T1000 (cell line): ENCODE measurements at regions not wholly inside any gene's neighbourhood (a gene's known extent, or its start where the extent isn't known, plus 50 kb on each side); places are given as distances from the start of the nearest gene placed in this dataset.
"Not testable (repeated sequence)": the region's sequence is repeated elsewhere in the genome, so short reads cannot be mapped to it uniquely, and the experiment has no call there.

Source experiments
- DNase-seq: peaks from one replicate; lab custom pipeline; 2025; ENCODE audit warnings: mixed read lengths; lab: John Stamatoyannopoulos, UW

DNA sequence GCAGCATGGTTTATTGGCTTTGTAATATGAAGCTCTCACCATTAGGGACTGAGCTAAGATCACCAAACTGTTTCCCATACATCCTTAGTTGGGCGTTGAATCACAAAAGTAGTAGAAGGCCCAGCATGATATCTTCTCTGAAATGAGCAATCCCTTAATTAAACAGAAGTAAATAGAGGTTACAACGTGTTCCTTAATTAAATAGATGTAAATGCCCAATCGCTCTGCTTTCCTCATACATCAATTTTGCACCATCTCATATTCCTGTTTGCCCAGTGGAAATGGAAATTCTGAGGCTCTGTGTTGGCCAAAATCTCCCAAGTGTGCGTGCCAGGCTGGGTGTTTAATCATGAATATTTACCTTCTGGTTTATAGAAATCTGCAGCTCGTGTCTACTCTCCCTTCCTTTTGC, 107.4 kb upstream of the FOXB1 start:
- no peak for DNase-seq

DNA sequence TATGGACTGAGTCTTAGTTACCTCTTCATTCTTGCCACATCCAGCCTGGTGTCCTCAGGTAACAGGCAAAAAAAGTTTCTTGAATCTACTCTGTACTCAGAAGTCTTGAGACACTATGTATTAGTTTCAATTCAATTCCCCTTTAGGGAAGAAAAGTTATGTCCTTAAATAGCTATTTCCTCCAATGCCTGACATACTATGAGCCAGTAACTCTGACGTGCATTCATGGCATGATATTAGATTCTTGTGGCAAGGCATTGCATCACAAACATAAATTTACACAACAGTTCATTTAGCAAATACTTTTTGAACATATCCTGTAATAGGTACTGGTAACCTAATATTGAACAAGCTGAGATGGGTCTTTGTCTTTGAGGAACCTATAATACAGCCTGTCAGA, 109.3 kb upstream of the FOXB1 start:
- DNase-seq, result no peak

DNA sequence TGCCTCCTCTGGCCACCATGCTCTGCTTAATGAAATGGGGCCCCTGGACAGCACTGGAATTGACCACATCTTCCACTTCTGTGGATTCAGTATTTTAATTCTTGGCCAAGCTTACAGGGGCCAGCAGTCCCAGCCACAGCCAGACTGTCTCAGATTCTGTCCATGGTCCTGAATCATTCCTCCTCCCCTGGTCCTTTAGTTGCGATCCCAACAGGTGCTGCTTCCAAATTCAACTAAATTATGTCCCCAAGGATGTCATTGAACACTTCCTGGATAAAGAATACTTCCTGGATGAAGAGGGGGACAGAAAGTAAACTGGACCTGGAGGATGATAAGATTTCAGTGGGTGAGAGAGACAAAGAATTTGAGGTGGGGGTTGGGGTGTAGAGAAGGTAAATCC, 111.1 kb upstream of the FOXB1 start:
- no peak for DNase-seq

DNA sequence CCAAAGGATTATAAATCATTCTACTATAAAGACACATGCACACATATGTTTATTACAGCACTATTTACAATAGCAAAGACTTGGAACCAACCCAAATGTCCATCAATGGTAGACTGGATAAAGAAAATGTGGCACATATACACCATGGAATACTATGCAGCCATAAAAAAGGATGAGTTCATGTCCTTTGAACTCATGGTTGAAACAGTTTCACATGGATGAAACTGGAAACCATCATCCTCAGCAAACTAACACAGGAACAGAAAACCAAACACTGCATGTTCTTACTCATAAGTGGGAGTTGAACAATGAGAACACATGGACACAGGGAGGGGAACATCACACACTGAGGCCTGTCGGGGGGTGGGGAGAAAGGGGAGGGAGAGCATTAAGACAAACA, 116.2 kb upstream of the FOXB1 start:
- DNase-seq, result not testable (repeated sequence)

DNA sequence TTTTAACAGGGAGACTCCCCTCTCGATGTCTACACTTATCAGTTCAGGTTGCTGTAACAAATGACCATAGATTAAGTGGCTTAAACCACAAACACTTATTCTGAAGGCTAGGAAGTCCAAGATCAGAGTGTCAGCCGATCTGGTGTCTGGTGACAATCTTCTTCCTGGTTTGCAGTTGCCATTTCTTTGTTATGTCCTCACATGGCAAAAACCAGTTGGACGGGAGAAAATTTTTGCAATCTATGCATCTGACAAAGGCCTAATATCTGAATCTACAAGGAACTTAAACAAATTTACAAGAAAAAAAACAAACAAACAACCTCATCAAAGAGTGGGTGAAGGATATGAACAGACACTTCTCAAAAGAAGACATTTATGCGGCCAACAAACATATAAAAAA, 116.9 kb upstream of the FOXB1 start:
- no peak for DNase-seq

DNA sequence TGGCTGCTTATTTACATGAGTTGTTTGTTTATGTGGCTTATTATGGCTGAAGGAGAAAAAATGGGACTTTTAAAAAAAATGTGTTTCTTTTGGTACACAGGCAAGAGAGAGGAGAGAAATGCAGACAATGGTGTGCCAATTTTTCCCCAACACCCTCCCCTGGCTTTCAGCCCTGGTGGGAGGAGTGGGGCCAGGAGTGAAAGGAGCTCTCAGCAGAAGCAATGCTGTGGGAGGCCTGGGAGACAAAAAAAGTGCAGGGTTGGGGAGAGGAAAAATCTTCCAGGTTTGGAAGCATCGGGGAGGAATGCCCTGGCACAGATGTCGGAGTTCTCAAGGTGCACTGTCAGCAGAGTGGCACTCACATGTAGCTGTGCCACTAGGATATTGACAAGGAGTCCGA, 117.7 kb upstream of the FOXB1 start:
- DNase-seq, result no peak

DNA sequence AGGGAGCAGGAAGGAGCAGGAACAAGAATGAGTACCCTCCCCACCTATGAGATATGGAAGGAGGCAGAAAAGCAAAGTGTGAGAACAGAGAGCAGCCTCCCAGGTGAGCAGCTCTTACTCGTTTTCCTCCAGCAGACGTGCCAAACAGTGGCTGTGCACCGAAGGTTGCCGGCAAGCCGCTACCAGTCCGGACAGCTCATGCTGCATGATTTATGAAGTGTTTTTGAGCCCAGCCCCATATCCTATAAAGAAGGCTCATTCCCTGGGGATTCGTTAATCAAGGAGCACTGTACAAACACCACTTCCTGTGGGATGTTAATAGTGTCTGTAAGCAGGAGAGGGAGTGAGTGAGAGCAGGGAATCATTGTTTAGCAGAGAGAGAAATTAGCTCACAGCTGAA, 118.3 kb upstream of the FOXB1 start:
- DNase-seq, result no peak

DNA sequence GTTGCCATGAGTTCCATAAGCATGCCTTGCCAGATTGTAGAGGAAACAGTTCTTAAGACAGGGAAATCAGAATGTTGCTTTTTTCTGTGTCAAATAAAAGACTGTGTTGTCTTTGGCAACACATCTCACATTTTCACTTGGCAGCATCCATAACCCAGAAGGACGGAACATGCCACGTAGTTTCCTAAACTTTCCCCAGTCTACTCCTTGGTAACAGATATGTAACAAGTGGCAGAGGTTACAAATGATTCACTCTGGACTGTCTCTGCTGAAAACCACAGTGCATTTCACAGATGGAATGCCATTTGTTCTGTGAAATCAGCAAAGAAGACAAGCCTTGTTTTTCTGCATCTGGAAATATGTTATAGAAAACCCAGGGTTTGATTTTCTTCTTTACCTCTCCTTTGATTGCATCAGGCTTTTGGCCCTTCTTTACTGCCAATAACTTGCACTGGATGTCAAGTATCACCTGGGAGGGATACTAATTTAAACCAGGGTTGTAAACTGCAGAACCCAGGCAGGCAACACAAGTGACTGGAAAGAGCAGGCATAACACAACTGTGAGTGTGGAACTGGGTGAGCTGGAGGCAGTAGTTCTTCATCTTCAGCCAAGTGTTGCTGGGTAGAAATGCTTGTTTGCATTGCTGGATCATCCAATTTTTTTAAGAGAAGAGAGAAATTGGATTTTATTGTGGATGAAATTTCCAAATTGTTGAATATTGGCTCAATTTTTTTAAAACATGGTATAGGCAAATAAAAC, 124.4 kb upstream of the FOXB1 start:
- no peak for DNase-seq

DNA sequence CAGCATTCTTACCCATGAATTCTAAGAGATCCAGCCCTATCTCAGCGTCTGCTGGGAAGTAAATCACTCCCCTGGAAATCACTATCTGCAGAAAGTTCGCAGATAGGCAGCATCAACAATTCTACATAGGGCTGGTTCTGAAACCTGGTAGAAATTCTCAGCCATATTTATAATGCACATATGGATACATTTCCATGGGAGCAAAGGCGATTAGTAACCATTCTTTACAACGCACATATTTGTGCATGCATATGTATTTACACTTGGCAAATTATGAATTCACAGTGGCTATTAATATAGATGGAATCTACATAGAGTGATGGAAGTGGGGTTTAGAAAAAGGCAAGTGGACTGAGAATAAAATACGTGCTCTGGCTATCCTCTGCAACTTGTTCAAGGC, 128.0 kb upstream of the FOXB1 start:
- DNase-seq, result no peak

DNA sequence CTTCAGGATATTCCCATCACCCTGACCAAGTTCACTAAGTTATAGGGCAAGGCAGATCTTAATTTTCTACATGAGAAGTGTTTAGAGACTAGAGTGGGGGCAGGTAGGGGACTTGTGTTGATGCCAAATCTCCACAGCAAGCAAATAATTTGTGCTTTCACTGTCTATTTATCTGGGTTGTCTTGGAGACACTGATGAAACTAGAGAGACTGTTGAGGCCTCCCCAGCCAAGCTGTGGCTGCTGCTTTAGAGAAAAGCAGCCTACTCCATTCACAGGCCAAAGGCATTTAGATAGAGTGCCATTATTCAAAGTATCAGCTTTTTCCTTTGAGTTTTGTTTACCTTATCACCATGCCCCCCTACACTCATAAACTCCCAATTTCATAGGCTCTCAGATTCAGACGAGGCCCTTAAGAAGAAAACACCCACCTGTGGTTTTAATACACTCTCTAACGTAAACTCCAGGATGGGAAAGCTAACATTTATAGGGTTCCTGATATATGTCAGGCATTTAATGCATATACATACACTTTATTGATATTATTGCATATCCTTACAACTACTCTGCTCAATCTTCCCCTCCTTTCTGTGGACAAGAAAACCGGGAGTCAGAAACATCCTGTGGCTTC, 130.4 kb upstream of the FOXB1 start:
- DNase-seq, result no peak

DNA sequence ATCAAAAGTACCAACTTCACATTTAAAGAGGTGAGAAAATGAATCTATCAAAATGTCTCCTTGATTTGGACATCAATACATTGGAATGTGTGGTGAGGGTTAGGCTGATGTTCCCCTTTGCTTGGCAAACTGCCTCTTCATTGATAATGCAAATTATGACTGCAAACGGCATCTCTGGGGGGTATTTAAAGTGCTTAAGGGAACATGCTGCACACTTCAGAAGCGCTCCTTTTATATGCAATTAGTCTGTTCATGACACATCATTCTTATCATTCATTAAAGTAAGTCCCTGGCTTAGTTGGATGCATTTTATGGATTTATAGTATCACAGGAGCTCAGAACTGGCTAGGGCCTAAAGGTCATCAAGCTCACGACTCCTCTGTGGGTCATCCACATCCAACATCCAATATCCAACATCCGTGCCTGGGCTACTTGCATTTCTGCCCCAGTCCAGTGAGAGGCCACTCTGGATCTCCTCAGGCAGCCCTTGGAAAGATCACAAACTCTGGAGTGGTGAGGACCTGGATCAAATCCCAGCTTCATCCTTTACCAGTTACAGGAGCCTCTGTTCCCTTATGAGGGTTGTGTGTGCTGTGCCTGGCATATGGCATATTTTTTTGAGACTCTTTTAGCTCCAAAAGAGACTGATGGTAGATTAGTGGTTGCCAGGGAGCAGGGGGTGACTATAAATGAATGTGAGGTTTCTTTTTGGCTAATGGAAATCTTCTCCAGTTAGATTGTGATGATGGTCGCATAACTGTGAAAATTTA, 136.8 kb upstream of the FOXB1 start:
- DNase-seq, result no peak

DNA sequence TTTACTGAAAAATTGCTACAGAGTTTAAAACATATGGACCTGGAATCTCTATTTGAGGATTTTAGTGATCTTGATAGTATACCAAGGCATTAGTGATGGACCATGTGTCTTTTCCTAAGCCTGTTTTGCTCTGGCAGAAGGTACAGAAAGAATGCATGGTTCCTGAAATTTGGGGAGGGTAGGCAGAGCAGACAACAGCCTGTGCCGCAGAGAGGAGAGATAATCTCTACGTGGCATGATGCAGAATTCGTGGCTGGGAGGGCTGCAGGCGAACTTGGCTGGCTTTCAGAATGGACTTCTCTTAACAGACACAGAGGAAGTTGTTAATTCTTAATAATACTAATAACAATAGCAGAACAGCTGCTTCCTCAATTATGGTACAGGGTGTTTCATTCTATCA, 137.5 kb upstream of the FOXB1 start:
- DNase-seq, result no peak

DNA sequence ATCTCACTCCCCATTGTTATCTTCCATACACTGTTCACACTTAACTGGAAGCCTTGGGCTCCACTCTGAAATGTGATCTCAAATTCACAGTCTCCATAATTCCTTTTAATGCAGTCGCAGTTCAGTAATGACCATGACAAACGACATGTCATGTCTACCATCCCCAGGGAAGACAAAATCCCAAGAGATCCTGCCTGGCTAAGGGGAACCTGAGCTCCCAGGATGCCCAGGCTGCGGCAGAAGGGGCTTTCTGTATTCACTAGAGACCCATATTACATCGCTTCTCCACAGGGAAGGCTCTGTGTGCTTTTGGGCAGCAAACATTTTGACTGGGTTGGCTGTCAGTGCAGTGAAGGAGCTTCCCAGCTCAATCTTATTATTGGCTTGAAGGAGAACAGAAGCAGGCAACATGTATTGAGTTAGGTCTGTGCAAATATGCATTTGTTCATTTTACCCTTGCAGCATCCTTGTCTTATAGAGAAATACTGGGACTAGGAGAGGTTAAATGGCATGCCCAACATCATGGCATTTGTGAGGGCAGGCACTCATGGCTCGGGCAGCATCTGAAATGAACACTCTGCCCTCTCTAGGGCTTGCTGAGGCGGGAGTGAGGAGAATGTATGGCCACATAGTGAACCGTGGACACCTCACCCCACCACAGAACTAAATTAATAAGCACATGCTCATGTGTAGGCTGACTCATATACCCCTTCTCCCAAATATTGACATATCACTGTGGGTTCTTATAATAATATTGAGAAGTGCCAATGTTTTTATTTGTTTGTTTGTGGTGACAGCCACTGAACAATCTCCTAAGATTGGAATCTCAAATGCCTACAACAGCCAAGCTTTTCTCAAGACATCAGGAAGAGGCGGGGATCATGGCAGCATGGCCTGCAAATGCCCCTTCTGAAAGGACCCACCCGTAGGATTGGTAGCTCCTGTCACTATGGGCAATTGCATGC, 141.6 kb upstream of the FOXB1 start:
- DNase-seq, result no peak

DNA sequence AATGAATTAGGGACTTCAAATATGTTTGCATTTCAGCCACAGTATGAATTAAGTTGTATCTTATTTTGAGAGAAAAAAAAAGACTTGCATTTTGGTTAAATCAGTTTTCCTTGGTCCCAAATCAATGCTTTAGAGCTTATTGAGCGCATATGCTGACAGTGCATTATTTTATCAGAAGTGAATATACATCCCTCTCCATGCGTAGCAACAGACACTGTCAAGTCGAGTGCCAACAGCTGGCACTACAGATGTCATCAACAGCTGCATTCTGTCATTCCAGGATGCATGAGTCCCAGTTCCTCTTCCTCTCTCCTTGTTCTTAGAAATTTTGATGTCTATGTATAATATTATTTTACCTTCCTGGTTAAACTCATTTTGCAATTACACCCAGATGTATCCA, 156.1 kb upstream of the FOXB1 start:
- no peak for DNase-seq

DNA sequence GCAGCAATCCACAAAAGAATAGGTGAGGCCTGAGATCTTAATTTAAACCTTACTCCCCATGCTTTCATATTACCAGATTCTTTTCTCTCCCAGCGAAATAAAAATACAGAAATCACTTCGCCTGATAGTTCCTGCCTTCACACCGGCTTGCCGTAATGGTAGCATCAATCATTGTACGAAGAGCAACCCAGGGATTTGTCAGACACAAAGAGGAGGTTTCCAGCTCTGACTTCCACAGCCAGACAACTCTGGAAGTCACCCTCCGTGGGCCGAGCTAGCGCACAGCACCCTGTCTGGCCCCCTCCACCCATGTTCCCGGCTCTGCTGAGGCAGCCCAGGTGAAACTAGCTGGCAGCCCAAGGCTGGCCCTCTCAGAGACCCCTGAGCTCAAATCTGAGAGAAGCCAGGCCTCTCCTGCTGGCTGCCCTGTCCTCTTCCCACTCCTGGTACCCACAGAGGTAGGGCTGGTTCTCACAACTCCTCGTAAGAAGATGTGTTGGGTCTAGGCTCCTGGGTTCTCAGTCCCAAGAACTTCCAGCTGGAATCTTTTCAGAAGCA, 156.9 kb upstream of the BNIP2 start:
- DNase-seq, result no peak

DNA sequence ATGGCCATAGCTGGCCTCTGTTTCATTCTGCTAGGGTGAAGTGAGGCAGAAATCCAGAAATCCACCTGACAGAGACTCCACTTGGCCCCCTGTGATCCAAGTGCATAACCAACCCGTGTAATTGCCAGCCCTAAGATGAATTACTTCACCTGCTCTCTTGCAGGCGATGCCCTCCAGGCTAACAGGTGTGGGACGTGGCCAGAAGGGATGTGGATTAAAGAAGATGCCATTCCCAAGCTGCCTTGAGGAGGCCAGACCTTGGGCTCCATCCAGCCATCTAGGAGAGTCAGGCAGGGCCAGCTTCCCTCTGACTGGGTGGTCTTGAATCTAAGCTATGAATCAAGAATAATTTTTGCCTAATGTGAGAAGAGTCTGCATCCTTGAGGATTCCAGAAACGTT, 154.5 kb upstream of the BNIP2 start:
- no peak for DNase-seq

DNA sequence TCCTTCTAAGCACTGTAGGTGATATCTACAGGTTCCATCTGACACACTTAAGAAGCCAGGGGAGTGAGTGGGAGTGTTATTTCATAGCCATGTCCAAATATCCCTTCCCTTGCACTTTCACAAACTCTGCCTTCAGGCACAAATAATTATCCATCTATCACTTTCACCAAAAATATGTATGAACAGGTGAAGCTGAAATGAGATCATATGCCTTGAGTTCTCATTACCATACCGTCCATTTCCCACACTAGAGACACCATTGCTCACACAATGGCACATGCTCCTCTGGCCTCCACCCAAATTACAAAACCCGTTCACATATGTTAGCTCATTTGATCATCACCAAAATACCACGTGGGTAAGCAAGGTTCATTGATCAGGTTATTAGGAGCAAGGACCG, 151.9 kb upstream of the BNIP2 start:
- no peak for DNase-seq

DNA sequence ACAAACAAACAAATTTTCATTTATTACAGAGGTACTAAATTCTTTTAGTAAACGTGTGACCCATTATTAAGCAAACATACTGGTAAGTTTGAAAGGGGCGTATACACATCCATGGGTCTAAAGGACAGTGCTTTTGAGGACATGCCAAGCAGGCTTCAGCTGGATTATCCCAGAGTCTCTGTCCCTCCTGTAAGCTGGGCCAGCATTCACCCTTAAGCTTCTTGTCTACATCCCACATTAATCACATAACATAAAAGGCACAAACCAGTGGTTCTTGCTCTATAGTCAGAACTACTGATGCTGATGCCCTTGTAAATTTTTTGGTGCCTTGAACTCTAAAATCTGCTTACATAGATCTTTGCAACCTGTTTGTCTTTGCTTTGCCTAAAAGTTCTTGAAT, 150.8 kb upstream of the BNIP2 start:
- no peak for DNase-seq

DNA sequence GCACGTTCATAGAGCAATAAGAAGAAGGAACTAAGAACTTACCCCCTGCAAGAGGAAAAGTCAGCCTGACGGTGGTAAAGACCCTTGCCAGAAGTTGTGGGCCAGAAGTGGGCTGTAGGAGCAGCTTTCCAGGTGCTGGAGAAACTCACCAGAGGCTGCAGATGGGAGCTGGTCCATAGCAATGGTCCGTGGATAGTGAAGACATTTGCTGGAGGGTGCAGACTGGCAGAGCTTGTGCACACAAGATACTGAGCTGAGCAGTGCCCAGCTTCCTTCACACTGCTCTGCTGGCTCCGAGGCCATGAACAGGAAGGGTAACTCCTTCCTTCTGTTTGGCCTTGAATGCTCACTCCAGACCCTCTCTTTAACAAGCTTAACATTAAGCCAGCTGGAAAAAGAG, 149.8 kb upstream of the BNIP2 start:
- no peak for DNase-seq

DNA sequence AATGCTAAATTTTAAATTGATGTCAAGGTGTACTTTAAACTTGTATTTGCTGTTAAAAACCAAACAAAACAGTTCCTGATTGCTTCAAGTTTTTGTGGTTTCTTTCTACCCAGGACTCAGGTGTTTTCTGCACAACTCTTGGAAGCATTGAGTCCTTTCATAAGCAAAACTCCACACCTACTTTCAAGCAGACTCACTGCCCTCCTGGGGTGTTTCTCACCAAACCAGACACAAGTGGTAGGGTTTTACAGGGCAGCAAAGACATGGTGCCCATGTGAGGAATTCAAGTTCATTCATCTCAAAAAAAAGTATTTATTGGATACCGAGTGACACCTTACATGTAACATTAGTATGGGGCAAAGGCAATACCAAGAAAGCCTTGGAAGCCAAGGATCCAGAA, 146.7 kb upstream of the BNIP2 start:
- DNase-seq, result no peak

DNA sequence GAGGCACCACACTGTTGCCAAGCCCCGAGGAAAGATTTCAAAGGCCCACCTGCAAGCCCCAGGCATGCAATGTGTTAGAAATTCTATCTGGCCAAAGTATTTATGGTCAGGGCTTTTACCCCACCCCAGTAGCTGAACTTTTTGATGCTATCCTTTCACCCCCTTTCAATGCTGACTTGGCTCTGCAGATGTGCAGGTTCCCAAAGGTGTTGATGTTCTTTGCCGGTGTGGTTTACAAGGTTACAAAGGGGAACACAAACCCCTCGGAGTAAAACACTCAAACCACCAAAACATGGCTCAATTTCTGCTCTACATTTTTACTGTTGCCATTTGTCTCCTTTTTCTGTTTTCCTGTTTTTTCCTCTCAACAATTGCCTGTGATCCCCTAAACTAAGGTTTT, 145.4 kb upstream of the BNIP2 start:
- DNase-seq, result no peak

DNA sequence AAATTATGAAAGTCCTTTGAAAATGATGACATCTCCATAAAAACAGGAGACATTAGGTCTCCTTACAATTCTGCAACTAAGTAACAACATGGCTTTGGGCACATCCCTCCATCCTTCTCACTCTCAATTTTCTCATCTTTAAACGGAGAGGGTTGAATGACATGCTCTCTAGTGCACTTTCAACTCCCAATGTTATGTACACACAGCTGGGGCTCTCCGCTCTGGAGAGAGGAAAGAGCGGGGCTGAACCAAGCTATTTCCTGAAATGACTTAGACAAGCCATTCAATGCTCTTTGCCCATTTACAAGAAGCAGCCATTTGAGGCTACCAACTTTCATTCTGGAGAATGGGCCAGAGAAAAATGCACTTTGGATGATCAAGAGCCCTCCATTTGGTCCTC, 144.2 kb upstream of the BNIP2 start:
- no peak for DNase-seq
